ENCODE measurements at regions not wholly inside any gene's neighbourhood (a gene's known extent, or its start where the extent isn't known, plus 50 kb on each side); places are given as distances from the start of the nearest gene placed in this dataset.

DNA sequence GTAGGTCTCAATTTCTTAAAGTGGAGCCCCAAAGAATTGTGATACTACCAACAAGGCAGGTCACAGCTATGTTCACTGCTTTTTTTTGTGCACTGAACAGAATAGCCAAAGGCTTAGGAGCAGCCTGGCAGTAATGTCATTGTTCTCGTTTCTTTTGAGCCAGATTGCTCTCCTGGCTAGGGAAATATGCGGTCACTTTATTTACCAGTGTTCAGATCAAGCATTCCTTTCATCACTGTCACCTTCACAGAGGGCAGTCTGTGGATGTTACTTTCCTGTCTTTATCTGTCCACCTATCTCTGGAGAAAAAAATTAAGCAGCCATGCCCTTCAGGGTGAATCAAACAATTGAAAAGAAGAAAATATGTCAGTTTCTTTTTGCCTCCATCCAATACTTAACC is 159.6 kb downstream of the BTG1 start:
- Histone ChIP-seq H3K4me1 (ENCODE audit: low read length) (no peaks in the 10 kb centered on the region), H3K27ac (ENCODE audit: low read length) (no peak overlapping the region), H2AFZ (ENCODE audit: low read depth, low read length) (no peak overlapping the region), H4K20me1 (ENCODE audit: insufficient read depth, low read length) (no peaks in the 10 kb centered on the region), H3K36me3 (replicated peaks; ENCODE audit: low read depth, low read length) (no peaks in the 10 kb centered on the region), H3K27me3 (ENCODE audit: low read depth, low read length) (no peaks in the 10 kb centered on the region), H3K9ac (ENCODE audit: low read length) (no peak overlapping the region), H3K79me2 (ENCODE audit: low read length) (no peaks in the 10 kb centered on the region), H3K4me3 (ENCODE audit: low read length) (no peak overlapping the region), H3K4me2 (ENCODE audit: low read length) (no peak overlapping the region), H3K9me3 (ENCODE audit: insufficient read depth, low read length) (no peaks in the 10 kb centered on the region)
- TF ChIP-seq, protein P1, sequence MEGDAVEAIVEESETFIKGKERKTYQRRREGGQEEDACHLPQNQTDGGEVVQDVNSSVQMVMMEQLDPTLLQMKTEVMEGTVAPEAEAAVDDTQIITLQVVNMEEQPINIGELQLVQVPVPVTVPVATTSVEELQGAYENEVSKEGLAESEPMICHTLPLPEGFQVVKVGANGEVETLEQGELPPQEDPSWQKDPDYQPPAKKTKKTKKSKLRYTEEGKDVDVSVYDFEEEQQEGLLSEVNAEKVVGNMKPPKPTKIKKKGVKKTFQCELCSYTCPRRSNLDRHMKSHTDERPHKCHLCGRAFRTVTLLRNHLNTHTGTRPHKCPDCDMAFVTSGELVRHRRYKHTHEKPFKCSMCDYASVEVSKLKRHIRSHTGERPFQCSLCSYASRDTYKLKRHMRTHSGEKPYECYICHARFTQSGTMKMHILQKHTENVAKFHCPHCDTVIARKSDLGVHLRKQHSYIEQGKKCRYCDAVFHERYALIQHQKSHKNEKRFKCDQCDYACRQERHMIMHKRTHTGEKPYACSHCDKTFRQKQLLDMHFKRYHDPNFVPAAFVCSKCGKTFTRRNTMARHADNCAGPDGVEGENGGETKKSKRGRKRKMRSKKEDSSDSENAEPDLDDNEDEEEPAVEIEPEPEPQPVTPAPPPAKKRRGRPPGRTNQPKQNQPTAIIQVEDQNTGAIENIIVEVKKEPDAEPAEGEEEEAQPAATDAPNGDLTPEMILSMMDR (IDR thresholded peaks at IDR 0.05; ENCODE audit: low read depth, low read length): no peak
- no peak for TF ChIP-seq EZH2phosphoT487 (IDR thresholded peaks at IDR 0.05; ENCODE audit: low read depth)

DNA sequence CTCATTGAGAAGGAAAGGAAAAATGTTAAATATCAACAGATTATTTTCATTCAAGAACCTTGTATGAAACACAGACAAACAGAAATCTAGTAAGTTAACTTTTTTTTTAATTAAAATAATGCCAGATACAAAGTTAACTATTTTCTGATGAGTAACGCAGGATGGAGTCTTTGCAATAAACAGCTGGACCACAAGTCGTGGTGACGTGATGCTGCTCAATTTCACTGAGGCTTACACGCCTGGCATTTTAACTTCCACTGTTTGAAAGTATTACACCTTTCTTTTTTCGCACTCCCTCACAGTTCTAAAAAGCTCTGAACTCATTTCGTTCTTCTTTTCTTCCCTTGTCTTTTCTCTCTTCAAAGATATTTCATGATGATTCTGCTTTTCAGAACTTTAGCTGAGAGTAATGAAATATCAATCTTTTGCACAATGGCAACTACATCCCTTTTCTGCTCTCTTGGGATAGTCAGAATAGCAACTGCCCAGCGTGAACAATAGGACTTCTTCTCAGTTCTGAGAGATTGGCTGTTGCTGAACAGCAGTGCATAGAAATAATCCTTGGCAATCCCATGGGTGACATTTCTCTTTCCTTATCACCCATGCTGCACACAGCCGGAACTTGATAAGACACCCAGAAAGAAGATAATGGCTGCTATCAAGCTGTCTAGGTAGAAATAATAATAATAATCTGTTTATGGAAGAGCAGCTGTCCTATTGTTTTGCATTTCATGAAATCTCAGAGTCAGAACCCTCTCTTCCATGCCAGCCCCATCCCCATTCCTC is 160.5 kb downstream of the BTG1 start:
- Histone ChIP-seq H2AFZ (ENCODE audit: low read depth, low read length) (no peak overlapping the region), H3K9ac (ENCODE audit: low read length) (no peak overlapping the region), H3K4me2 (ENCODE audit: low read length) (no peak overlapping the region), H3K27ac (ENCODE audit: low read length) (no peak overlapping the region), H3K4me3 (ENCODE audit: low read length) (no peak overlapping the region), H4K20me1 (ENCODE audit: insufficient read depth, low read length) (no peaks in the 10 kb centered on the region), H3K27me3 (ENCODE audit: low read depth, low read length) (no peaks in the 10 kb centered on the region), H3K4me1 (ENCODE audit: low read length) (0 out of 2 replicates have a peak, but pooled peaks cover 2% of the 10 kb centered on the region), H3K36me3 (replicated peaks; ENCODE audit: low read depth, low read length) (no peaks in the 10 kb centered on the region), H3K79me2 (ENCODE audit: low read length) (no peaks in the 10 kb centered on the region), H3K9me3 (ENCODE audit: insufficient read depth, low read length) (no peaks in the 10 kb centered on the region)
- no peak for TF ChIP-seq EZH2phosphoT487 (IDR thresholded peaks at IDR 0.05; ENCODE audit: low read depth)

DNA sequence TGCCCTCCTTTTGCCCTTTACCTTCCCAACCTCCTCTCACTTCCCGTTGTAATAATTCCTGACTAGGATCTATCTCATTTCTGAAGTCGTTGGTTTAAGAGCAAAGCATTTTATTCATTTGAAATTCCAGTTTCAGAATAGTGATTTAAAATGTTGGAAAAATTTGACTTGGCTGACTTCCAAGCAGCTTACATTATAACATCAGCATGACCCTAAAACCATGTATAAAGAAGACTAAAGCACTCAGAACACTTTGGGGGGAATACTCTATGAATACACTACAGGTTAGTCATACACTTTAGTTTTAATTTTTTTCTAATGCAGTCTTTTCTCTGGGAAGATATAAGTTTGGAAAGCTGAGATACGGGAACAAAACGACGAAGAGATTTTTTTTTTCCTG is 161.1 kb downstream of the BTG1 start:
- Histone ChIP-seq H4K20me1 (ENCODE audit: insufficient read depth, low read length) (no peaks in the 10 kb centered on the region), H3K4me3 (ENCODE audit: low read length) (no peak overlapping the region), H2AFZ (ENCODE audit: low read depth, low read length) (no peak overlapping the region), H3K4me1 (ENCODE audit: low read length) (0 out of 2 replicates have a peak, but pooled peaks cover 2% of the 10 kb centered on the region), H3K9ac (ENCODE audit: low read length) (no peak overlapping the region), H3K4me2 (ENCODE audit: low read length) (no peak overlapping the region), H3K9me3 (ENCODE audit: insufficient read depth, low read length) (no peaks in the 10 kb centered on the region), H3K27ac (ENCODE audit: low read length) (no peak overlapping the region), H3K79me2 (ENCODE audit: low read length) (no peaks in the 10 kb centered on the region), H3K36me3 (replicated peaks; ENCODE audit: low read depth, low read length) (no peaks in the 10 kb centered on the region), H3K27me3 (ENCODE audit: low read depth, low read length) (no peaks in the 10 kb centered on the region)
- no peak for TF ChIP-seq EZH2phosphoT487 (IDR thresholded peaks at IDR 0.05; ENCODE audit: low read depth)
- TF ChIP-seq, protein P1 (IDR thresholded peaks at IDR 0.05; ENCODE audit: low read depth, low read length): no peak

DNA sequence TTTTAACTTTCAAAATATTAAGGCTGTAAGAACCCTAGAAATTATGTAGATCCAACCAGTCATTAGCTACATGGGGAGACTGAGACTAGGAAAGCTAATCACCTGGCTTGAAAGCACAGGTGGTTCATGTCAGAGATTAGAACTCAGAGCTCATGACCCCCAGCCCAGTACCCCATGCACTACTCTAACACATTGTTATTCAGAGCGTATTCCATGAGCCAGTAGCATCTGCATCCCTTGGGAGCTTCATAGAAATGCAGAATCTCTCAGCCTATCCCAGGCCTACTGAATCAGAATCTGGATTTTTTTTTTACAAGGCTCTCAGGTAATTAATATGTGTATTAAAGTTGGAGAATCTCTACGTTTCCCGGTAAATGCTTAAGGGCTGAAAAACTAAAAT is 161.7 kb downstream of the BTG1 start:
- Histone ChIP-seq H3K4me2 (ENCODE audit: low read length) (no peak overlapping the region), H3K27me3 (ENCODE audit: low read depth, low read length) (no peaks in the 10 kb centered on the region)

More for the DNA sequence above, 161.7 kb downstream of the BTG1 start:
- H4K20me1 ChIP-seq (ENCODE audit: insufficient read depth, low read length): no peaks in the 10 kb centered on the region
- H3K4me3 ChIP-seq (ENCODE audit: low read length): no peak overlapping the region
- H3K9me3 ChIP-seq (ENCODE audit: insufficient read depth, low read length): no peaks in the 10 kb centered on the region
- no peak overlapping the region for H3K9ac ChIP-seq (ENCODE audit: low read length)
- H3K27ac ChIP-seq (ENCODE audit: low read length): no peak overlapping the region
- H3K36me3 ChIP-seq (replicated peaks; ENCODE audit: low read depth, low read length): no peaks in the 10 kb centered on the region
- TF ChIP-seq, protein P1 (IDR thresholded peaks at IDR 0.05; ENCODE audit: low read depth, low read length): no peak
- TF ChIP-seq EZH2phosphoT487 (IDR thresholded peaks at IDR 0.05; ENCODE audit: low read depth): no peak
- H2AFZ ChIP-seq (ENCODE audit: low read depth, low read length): no peak overlapping the region
- 0 out of 2 replicates have a peak, but pooled peaks cover 2% of the 10 kb centered on the region for H3K4me1 ChIP-seq (ENCODE audit: low read length)
- no peaks in the 10 kb centered on the region for H3K79me2 ChIP-seq (ENCODE audit: low read length)

Measured in OCI-LY3 (cell line).